ENCODE measurements at regions not wholly inside any gene's neighbourhood (a gene's known extent, or its start where the extent isn't known, plus 50 kb on each side); places are given as distances from the start of the nearest gene placed in this dataset.

GRCh38 chr1:214898161-214898560 is 184.4 kb upstream of the KCNK2 start:
- no peak overlapping the region for H3K4me3 ChIP-seq
- WGBS, 2 donors, result 89 to 90% methylated on average over 8 of the region's 8 CpGs
- no peak for TF ChIP-seq CTCF (IDR thresholded peaks at IDR 0.05; ENCODE audit: control extremely low read depth, extremely low read depth)
- no peaks in the 10 kb centered on the region for H3K9me3 ChIP-seq (ENCODE audit: control insufficient read depth in 4 of 4, insufficient read depth in 3 of 4, low read length in 3 of 4)
- no peak overlapping the region for H3K9ac ChIP-seq (ENCODE audit: insufficient read depth in 1 of 2, low read length in 2 of 2)
- H3K27ac ChIP-seq (ENCODE audit: low read depth in 1 of 2, low read length in 1 of 2), result no peak overlapping the region
- no peaks in the 10 kb centered on the region for H3K4me1 ChIP-seq (ENCODE audit: control insufficient read depth in 5 of 5, insufficient read depth in 5 of 5, low read length in 5 of 5)
- H3K27me3 ChIP-seq (ENCODE audit: control insufficient read depth in 3 of 3, insufficient read depth in 3 of 3, low read length in 2 of 3), result no peaks in the 10 kb centered on the region
- no peaks in the 10 kb centered on the region for H3K36me3 ChIP-seq (ENCODE audit: control insufficient read depth in 4 of 4, insufficient read depth in 4 of 4, low read length in 4 of 4)
- DNase-seq (no peak), ATAC-seq (ENCODE audit: insufficient read depth, low FRiP score) (no peak)

- Histone ChIP-seq H3K9me3 (ENCODE audit: control insufficient read depth in 4 of 4, insufficient read depth in 3 of 4, low read length in 3 of 4) (no peaks in the 10 kb centered on the region), H3K27me3 (ENCODE audit: control insufficient read depth in 3 of 3, insufficient read depth in 3 of 3, low read length in 2 of 3) (no peaks in the 10 kb centered on the region), H3K27ac (ENCODE audit: low read depth in 1 of 2, low read length in 1 of 2) (no peak overlapping the region), H3K4me1 (ENCODE audit: control insufficient read depth in 5 of 5, insufficient read depth in 5 of 5, low read length in 5 of 5) (no peaks in the 10 kb centered on the region), H3K36me3 (ENCODE audit: control insufficient read depth in 4 of 4, insufficient read depth in 4 of 4, low read length in 4 of 4) (no peaks in the 10 kb centered on the region), H3K9ac (ENCODE audit: insufficient read depth in 1 of 2, low read length in 2 of 2) (no peak overlapping the region), H3K4me3 (no peak overlapping the region)
- 83 to 85% methylated on average over 3 of the region's 3 CpGs for WGBS, 2 donors
- TF ChIP-seq CTCF (IDR thresholded peaks at IDR 0.05; ENCODE audit: control extremely low read depth, extremely low read depth), result no peak
- ATAC-seq (ENCODE audit: insufficient read depth, low FRiP score) (no peak), DNase-seq (no peak)
Observed at GRCh38 chr1:214898718-214899117, 183.8 kb upstream of the KCNK2 start.

GRCh38 chr1:214899908-214900460 is 182.6 kb upstream of the KCNK2 start:
- Histone ChIP-seq H3K27ac (ENCODE audit: low read depth in 1 of 2, low read length in 1 of 2) (no peak overlapping the region), H3K4me3 (no peak overlapping the region), H3K27me3 (ENCODE audit: control insufficient read depth in 3 of 3, insufficient read depth in 3 of 3, low read length in 2 of 3) (no peaks in the 10 kb centered on the region), H3K36me3 (ENCODE audit: control insufficient read depth in 4 of 4, insufficient read depth in 4 of 4, low read length in 4 of 4) (no peaks in the 10 kb centered on the region), H3K4me1 (ENCODE audit: control insufficient read depth in 5 of 5, insufficient read depth in 5 of 5, low read length in 5 of 5) (no peaks in the 10 kb centered on the region), H3K9ac (ENCODE audit: insufficient read depth in 1 of 2, low read length in 2 of 2) (no peak overlapping the region), H3K9me3 (ENCODE audit: control insufficient read depth in 4 of 4, insufficient read depth in 3 of 4, low read length in 3 of 4) (no peaks in the 10 kb centered on the region)
- TF ChIP-seq CTCF (IDR thresholded peaks at IDR 0.05; ENCODE audit: control extremely low read depth, extremely low read depth), result no peak
- ATAC-seq (ENCODE audit: insufficient read depth, low FRiP score) (no peak), DNase-seq (no peak)

- Histone ChIP-seq H3K4me1 (ENCODE audit: control insufficient read depth in 5 of 5, insufficient read depth in 5 of 5, low read length in 5 of 5) (no peaks in the 10 kb centered on the region), H3K4me3 (no peak overlapping the region), H3K27me3 (ENCODE audit: control insufficient read depth in 3 of 3, insufficient read depth in 3 of 3, low read length in 2 of 3) (no peaks in the 10 kb centered on the region), H3K9ac (ENCODE audit: insufficient read depth in 1 of 2, low read length in 2 of 2) (no peak overlapping the region), H3K27ac (ENCODE audit: low read depth in 1 of 2, low read length in 1 of 2) (no peak overlapping the region), H3K36me3 (ENCODE audit: control insufficient read depth in 4 of 4, insufficient read depth in 4 of 4, low read length in 4 of 4) (no peaks in the 10 kb centered on the region), H3K9me3 (ENCODE audit: control insufficient read depth in 4 of 4, insufficient read depth in 3 of 4, low read length in 3 of 4) (no peaks in the 10 kb centered on the region)
- DNase-seq (no peak), ATAC-seq (ENCODE audit: insufficient read depth, low FRiP score) (no peak)
- TF ChIP-seq CTCF (IDR thresholded peaks at IDR 0.05; ENCODE audit: control extremely low read depth, extremely low read depth), result no peak
- WGBS, 2 donors, result 79 to 86% methylated on average over 4 of the region's 4 CpGs
Observed at GRCh38 chr1:214900590-214900989, 181.9 kb upstream of the KCNK2 start.
